GM18867 (cell line): ENCODE measurements at regions not wholly inside any gene's neighbourhood (a gene's known extent, or its start where the extent isn't known, plus 50 kb on each side); places are given as distances from the start of the nearest gene placed in this dataset.
"Not testable (repeated sequence)": the region's sequence is repeated elsewhere in the genome, so short reads cannot be mapped to it uniquely, and the experiment has no call there.

Source experiments
- ATAC-seq: cut with Tn5 transposase; IDR thresholded peaks from one replicate; pipeline ENCODE4 v1.9.1; 2021; ENCODE audit warnings: mild to moderate bottlenecking, moderate library complexity; ENCODE audit not compliant: unreplicated experiment

- ATAC-seq: no peak
These were observed 341.0 kb downstream of the KCNJ2 start for GRCh38 chr17:70510288-70510687.

GRCh38 chr17:70517816-70518215 lies 348.5 kb downstream of the KCNJ2 start:
- no peak for ATAC-seq

- ATAC-seq: no peak
These were observed 350.0 kb downstream of the KCNJ2 start for GRCh38 chr17:70519300-70519699.

- no peak for ATAC-seq
These were observed 351.1 kb downstream of the KCNJ2 start for GRCh38 chr17:70520447-70520846.

GRCh38 chr17:70520956-70521355 lies 351.6 kb downstream of the KCNJ2 start:
- ATAC-seq: no peak

- no peak for ATAC-seq
These were observed 352.5 kb downstream of the KCNJ2 start for GRCh38 chr17:70521821-70522256.

GRCh38 chr17:70523426-70523825 lies 354.1 kb downstream of the KCNJ2 start:
- ATAC-seq: no peak

- not testable (repeated sequence) for ATAC-seq
These were observed 355.7 kb downstream of the KCNJ2 start for GRCh38 chr17:70525035-70525434.

GRCh38 chr17:70525961-70526360 lies 356.6 kb downstream of the KCNJ2 start:
- ATAC-seq: no peak

- ATAC-seq: no peak
These were observed 358.1 kb downstream of the KCNJ2 start for GRCh38 chr17:70527364-70527888.

GRCh38 chr17:70533427-70533826 lies 364.1 kb downstream of the KCNJ2 start:
- ATAC-seq: no peak

GRCh38 chr17:70535986-70536385 lies 366.7 kb downstream of the KCNJ2 start:
- ATAC-seq: no peak

GRCh38 chr17:70539132-70539924 lies 370.0 kb downstream of the KCNJ2 start:
- no peak for ATAC-seq

- ATAC-seq: no peak
These were observed 373.5 kb downstream of the KCNJ2 start for GRCh38 chr17:70542876-70543275.

GRCh38 chr17:70544317-70544716 lies 375.0 kb downstream of the KCNJ2 start:
- ATAC-seq: no peak

GRCh38 chr17:70552230-70552981 lies 383.1 kb downstream of the KCNJ2 start:
- ATAC-seq: no peak

- no peak for ATAC-seq
These were observed 383.6 kb downstream of the KCNJ2 start for GRCh38 chr17:70552982-70553334.

- ATAC-seq: no peak
These were observed 386.4 kb downstream of the KCNJ2 start for GRCh38 chr17:70555723-70556122.

GRCh38 chr17:70558821-70559220 lies 389.5 kb downstream of the KCNJ2 start:
- no peak for ATAC-seq

GRCh38 chr17:70560471-70560870 lies 391.1 kb downstream of the KCNJ2 start:
- no peak for ATAC-seq

- no peak for ATAC-seq
These were observed 392.8 kb downstream of the KCNJ2 start for GRCh38 chr17:70562137-70562536.

GRCh38 chr17:70563281-70563820 lies 394.0 kb downstream of the KCNJ2 start:
- no peak for ATAC-seq
